ENCODE measurements at regions not wholly inside any gene's neighbourhood (a gene's known extent, or its start where the extent isn't known, plus 50 kb on each side); places are given as distances from the start of the nearest gene placed in this dataset.
"Not testable (repeated sequence)": the region's sequence is repeated elsewhere in the genome, so short reads cannot be mapped to it uniquely, and the experiment has no call there.

DNA sequence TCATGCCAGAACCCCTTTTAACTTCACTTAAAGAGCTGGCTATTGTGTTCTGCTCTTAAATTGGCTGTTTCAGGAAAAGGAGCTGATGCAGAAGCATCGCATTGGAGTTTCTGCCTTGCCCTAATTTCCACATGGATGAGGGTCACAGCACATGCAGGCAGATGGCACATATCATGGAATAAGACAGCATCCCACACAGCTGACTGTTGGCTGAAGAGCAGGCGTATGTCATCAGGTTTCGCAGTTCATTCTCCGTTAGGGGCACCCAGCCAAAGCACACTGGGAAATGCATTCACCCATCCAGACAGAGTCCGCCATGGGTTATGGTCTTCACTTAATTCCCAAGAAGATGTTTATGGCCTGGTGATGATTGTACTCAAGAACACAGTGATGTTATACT lies 572.5 kb downstream of the LIG4 start:
- no peak for DNase-seq

DNA sequence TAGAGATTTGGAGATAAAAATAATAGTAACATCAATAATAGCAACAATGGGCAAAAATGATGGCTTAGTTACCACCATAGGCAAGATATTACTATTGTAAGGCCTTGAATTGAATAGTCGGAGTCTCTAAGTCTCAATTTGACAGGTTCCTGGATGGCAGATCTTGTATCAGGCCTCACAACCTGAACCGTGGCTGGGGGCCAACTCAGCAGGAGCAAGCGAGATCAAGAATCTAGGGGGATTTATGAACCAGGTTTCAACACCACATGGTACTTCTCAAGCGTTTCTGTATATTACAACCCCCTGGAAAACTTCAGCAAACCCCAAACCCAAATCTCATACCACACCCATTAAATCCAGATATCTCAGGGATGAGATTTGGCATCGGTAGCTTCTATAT lies 573.8 kb downstream of the LIG4 start:
- no peak for DNase-seq

DNA sequence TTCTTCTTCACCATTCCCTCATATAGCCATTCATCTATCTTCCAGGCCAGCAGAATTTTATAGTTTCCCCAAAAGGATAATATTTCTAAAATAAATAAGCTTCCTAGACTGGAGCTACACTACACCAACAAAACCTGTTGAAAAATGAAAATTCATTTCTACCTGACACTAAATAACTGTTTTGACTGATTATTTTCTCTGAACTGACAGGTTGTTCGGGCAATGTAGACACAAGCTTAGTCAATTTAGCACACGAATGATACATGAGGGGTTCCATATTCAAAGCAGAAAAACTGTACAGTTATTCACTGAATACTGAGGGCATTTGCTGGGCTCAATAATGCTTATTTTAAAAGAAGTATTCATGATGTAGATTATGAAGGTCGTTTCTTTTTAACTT lies 589.7 kb downstream of the LIG4 start:
- no peak for DNase-seq

DNA sequence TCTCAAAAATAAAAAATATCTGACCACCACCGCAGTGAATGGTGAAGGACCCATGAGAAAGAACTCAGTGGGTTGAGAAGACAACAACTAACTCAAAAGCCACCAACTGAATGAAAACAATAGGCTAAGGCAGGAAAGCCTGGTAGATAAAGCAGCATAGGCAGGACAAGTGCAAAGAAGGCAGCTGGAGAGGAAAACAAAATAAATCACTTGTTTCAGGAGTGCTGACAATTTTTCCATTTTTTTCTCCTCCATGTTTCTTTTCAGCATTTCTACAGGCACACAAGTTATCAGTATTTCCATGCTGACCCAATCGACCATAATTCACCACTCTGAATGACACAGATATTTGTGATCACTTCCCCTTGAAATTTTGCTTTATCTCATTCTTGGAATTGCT lies 597.8 kb downstream of the LIG4 start:
- DNase-seq: no peak

DNA sequence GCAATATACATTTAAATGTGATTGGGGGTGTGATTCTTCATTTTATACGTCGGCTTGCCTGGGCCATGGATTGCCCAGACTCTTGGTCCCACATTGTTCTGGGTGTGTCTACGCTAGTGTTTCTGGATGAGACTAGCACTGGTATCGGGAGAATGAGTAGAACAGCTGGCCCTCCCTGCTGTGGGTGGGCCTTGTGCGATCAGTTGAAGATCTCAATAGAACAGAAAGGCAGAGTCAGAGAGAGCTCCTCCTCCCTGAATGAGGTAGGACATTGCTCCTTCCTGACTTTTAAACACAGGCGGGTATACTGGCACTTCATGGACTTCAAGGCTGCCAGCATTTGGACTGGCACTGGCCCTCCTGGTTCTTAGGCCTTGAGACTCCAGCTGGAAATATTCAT lies 603.0 kb downstream of the LIG4 start:
- DNase-seq: no peak

DNA sequence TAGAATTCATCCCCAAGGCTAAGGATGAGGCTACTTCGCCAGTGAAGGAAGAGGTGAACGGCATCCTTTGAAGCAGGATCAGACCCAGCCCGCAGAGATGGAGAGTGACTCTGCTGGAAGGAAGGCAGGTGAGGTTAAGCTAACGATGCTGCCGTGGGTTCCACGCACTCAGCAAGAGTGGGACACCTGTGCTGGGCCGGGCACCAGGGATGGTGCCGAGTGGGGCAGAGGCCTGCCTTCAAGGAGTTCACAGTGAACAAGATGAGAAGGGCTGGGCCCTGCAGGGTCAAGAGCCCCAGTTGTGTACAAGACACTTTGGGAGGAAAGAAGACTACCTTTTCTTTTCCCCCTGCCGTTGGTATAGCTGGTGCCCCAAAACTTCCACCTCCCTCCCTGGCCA lies 606.6 kb downstream of the LIG4 start:
- no peak for DNase-seq

DNA sequence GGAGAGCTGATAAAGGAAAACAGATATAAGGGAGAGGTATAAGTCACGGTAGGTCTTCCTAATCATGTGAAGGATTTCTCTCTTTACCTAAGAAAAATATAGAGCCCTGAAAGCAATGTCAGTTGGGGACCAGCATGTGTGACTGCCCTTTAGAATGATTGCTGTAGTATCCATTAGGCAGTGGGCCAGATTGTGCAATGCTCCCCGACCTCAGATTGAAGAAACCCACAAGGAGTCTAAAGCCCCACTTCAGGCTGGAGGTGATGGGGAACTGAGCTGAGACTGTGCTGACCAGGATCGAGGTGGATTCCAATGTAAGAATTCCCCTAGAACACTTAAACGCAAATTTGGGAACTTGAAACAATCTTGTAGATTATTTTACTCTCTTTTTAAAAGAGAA lies 614.4 kb downstream of the LIG4 start:
- no peak for DNase-seq

DNA sequence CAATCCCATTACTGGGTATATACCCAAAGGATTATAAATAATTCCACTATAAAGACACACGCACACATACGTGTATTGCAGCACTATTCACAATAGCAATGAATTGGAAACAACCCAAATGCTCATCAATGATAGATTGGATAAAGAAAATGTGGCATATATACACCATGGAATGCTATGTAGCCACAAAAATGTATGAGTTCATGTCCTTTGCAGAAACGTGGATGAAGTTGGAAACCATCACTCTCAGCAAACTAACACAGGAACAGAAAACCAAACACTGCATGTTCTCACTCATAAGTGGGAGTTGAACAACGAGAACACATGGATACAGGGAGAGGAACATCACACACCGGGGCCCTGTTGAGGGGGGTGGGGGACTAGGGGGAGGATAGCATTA lies 619.0 kb downstream of the LIG4 start:
- not testable (repeated sequence) for DNase-seq

DNA sequence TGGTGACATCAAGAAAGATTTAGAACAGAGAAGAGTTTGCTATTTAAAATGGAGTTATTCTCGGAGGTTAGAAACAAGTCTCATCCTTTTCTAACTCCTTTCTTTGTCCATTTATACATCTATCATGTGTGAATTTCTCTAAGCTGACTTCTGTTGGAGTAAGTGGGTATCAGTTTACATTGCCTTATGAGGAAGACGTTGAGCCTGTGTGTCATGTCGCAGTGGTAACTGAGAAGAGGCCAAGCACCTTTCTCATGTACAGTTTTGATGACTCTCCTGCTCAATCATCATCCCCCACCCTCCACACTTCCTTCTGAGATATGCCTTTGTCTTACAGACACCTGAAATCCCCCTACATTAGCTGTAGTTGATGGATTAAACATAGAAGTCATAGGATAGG lies 624.8 kb downstream of the LIG4 start:
- no peak for DNase-seq

DNA sequence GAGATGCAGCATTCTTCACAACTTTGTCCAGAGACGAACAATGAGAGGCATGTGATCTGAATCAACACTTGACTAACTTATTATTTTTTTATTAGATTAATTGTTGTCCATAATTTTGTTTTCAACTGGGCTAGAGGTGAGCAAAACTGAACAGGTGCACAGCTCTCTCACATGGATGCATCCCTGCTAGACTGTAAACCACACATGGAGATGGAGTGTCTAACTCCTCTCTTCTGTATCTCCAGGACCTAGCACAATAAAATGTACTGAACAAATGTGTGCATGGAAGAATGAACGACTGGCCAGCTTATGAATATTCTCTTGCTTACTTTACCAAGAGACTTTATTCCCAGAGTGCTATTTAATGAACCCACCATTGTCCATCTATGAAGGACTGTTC lies 627.7 kb downstream of the LIG4 start:
- DNase-seq: no peak

DNA sequence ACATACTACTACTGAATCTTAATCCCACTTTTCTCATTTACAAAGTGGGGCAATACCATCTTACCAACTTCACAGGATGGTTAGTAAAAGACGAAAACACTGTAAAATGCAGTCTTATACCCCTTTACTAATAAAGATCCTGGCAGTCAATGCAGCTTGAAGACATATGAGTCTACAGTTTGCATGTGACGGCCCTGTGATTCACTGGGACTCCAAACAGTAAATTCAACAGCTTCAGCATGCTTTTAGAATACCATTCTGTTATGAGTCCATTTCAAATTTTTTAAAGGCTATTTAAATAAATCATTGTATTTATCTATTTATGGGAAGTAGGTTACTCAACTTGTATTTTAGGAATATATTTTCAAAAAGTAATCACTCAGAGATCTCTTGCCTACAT lies 629.1 kb downstream of the LIG4 start:
- DNase-seq: no peak

DNA sequence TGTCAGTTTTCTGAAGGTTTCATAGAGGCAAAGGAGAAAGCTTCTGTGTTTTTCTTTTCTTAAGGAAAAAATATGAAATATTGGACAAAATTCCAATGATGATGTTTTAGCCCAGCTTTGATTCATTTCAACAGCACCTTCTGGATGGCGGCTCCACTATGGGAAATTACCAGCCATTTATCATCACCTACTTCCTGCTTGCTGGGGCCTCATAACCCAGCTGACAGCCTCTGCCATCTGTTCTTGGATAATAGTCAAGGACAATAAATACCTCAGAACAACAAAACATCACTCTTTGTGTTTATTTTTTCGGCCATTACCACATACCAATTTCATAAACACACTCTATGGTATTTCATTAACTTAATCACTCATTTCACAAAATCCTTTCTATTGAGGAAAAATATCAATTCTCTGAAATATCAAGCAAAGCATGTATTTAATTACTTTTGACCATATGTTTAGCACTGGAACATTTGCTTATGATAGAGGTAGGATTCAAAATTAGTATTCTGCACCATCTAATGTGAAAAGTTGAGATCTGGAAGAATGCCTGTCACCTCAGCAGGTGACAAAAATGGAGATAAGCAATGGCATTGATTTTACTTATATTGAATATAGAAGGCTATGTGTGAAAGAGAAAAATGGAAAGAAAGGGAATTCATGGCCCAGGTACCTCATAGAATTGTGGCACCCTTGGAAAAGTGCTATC lies 629.7 kb downstream of the LIG4 start:
- no peak for DNase-seq

DNA sequence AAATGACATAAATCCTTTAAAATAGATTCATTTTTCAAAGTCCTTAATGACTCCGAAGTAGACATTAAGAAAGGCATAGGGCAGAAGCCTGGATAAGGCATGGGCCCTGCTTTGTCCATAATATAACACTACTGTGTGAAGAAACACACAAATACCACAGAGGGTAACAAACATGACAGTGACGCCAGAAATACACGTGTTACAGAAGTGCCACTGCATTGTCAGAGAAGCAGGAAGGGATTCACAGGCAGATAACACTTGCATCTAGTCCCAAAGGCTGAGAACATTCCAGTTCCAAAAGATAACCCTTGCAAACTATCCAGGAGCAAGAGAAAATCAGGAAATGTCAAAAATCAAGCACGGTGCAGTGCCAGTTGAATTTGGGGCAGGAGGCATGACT lies 633.2 kb downstream of the LIG4 start:
- no peak for DNase-seq

DNA sequence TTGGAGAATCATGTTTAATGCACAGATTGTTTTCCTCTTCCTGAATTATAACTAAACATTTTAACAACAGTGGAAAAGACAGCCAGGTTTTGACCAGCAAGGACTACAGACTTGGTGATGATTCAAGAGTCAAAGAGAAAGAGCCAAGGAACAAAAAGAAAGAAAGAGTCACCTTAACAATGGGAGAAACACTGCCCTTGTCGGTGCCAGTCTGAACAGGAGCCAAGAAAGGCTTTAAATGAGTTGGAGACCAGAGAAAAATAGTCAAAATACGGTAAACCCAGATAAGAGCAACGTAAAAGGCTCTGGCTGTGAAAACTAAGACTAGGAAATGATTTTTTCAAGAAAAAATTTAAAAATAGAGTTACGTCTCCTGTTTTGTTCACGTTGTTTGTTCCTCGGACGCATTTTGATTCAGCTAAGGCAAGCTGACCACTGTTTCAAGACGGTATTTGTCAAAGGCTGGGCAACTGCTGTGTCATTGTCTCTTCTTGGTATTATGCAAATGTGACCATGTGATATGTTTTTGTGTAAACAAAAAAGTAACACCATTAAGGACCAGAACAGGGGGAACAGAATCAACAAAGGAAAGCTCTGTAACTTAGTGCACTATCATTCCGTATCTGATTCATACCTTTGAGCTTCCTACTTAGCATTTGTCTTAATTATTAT lies 634.5 kb downstream of the LIG4 start:
- no peak for DNase-seq

DNA sequence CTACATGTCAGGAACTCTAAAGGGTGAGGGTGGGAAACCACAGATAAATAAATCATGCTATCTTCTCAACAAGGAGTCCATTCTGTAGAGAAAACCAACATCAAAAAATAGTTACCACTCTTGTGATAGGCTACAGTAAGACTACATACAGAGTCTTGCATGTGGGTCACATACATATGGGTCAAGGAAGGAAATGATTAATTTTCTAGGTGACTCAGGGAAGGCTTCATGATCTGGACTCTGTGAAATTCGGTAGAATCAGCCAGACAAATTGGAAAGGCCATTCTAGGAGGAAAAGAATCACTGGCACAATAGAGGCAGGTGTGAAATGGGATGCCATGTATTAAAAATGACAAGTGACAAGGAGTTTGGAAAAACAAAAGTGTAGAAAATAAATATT lies 638.9 kb downstream of the LIG4 start:
- DNase-seq: no peak

DNA sequence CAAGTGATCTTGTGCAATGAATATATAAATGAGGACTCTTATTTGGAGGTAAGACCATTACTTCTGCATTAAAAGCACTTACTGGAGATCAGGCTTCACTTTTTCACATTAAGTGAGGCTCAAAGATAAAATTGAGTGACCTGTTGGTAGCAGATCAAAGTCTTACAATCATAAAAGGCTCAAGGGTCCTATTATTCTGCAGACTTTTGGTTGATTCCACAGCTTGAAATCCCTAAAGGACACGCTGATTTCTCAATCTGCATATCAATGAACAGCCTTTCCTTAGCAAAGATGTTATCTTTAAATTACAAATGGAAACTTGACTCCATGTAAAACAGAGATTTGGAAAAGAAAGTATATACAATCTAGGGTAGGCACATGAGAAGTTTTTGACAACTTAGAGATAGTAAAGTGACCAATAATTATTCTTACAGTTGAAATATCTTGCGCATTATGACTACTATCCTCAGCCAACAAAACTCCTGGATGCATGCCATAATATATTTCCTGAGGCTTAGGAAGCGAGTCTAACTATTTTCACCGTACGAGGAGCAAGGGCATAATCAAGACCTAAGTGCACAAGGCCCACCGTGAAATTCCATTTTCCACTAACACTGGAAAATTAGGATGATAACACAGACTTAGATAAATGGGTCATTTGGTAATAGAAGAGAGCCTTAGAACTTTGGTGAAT lies 640.7 kb downstream of the LIG4 start:
- no peak for DNase-seq

DNA sequence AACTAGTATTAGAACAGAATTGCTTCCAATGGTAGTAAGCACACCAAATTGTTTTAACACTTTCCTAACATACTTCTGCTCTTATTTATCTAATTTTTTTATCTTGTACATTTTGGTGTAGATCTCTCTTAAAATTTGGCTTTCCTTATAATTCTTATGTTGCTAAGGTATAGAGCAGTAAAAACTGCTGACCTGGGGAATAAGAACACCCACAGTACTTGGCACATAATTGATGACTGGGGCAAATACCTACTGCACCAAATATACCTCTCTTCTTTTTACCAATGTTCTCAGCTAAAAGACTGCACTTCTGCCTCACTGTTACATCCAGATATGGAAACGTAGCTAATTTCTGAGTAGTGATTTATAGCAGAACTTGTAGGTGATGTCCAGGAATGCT lies 642.2 kb downstream of the LIG4 start:
- no peak for DNase-seq

DNA sequence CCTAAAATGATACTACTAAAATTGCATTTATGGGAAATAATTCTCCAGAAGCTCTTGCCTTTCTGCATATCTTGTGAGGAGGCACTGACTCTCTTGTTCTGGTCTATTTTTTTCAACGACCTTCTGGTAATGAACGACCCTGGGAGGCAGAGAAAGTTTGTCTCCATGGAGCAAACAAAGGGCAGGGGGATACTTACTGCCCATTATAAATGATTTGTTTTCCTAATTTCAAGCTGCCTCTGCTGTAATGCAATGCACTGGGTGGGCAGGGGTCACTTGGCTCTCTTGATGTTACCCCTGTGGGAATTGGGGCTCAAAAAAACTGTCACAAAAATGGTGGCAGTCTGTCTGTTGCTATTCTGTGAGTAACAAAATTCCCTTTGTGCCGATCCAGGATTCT lies 643.2 kb downstream of the LIG4 start:
- DNase-seq: no peak

DNA sequence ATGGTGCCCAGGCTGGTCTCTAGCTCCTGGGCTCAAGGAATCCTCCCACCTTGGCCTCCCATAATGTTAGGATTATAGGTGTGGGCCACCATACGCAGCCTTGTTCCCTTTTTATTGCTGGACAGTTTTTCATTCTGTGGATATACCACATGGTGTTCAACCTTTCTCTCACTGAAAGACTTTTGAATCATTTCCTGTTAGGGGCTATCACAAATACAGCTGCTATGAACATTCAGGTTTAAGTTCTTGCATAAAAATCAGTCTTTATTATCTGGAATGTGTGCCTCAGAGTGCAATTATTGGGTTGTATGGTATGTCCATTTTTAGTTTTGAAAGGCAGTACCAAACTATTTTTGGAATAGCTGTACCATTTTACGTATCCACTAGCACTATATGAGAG lies 647.2 kb downstream of the LIG4 start:
- no peak for DNase-seq

DNA sequence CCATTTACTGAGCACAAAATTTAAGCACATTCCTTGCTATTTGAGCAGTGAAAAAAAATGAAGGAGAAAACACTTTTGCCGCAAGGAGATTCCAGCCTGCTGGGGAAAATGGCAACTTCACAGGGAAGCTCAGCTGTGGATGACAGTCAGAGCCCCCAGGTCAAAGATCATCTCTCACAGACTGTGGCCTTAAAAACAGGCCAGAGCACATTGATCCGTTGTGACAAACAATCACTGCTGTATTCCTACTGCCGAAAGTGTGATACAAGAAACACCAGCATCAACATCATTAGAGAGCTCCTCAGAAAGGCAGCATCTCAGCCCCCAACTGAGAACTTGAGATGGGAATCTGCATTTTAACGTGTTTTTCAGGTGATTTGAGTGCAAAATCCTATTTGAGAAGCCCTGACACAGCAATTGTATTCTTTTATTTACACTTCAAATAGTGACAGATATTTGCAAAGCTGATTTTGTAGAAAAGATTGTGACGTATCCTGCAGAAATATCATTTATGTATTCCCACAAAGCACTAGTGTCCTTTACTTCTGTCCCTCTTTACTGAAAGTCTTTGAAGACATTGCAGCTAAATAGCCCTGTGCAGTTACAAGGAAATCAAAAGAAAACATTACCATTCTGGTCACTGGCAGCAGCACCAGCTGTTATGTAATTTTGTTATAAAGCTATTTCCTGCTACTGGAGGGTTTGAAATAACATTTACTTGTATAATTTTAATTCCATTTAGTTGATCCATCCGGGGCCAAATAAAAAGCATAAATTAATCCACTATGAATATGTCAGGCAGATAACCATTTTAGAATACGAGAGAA lies 652.0 kb downstream of the LIG4 start:
- DNase-seq: no peak

DNA sequence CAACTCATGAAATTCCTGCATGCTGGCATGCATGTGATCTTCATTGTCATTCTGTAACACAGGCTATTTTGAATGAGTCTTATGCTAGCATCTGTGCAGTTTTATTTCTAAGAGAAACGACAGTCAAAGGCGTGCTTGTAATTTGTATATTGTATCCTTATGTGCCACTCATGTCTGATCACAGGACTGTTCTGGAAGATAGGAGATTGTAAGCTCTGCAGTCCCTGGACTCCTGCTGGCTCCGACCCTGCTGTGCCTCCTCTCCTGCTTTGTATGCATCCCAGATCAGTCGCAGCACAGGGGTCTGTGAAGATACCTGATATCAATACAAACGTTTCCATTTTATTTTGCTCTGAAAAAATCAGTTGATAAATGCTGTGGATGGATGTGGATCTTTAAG lies 653.1 kb downstream of the LIG4 start:
- DNase-seq: no peak

DNA sequence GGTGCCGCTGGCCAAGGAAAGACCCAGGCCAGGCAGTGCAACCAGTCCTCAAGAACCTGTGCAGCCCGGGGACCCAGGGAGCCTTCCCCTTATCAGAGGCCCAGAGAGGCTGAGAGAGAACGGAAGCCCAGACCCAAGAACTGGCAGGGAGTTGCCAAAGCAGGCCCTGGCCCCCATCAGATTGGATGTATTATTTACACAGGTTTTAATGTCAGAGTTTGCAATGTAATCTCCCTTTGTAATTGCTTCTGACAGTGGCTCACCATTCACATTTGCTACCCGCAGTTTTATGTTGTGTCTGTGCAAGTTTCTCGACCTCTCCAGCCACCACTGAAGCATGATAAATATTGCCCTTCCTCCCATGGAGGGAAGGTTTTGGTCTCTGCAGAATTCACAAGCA lies 660.9 kb downstream of the LIG4 start:
- no peak for DNase-seq

DNA sequence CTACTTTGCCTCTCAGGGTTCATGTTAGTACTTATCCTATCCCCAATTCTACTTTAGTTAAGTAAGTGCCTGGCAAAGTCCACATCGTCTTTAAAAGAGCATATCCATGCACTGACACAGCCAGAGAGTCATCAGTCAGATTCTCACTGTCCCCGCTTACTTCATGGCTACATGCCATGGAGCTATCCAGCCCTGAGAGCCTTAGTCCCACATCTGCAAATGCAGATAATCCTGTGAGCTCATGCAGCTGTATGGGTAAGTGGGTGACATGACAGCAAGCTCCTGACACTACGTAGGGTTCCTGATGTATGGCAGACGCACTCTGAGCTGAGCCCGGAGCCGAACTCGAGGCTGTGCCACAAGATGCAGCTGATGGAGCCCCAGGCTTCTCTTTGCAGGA lies 661.5 kb downstream of the LIG4 start:
- no peak for DNase-seq

DNA sequence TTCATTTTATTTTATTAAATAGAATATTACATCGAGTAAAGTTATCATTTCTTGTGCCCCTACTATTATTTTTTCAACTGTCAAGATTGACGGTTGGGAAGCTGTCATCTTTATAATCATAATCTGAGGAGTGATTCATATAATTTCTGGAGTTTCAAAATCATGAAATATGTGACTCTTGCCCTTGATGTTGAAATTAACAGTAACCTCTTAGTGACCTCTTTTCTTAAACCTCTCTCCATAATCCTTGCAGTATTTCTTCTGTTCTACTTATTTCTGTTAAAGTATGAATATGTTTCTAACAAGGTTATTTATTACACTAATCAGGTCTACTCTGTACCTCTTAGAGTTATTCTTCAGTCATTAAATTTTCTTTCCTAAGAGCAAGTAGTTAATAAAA lies 663.8 kb downstream of the LIG4 start:
- DNase-seq: no peak

Measured in DMS 273 treated with DMSO at 0.1 percent for 48 hours (cell line).